NCI-H2196 treated with DMSO at 0.1 percent for 48 hours (cell line): ENCODE measurements at regions not wholly inside any gene's neighbourhood (a gene's known extent, or its start where the extent isn't known, plus 50 kb on each side); places are given as distances from the start of the nearest gene placed in this dataset.

Experiments
- DNase-seq: peaks from one replicate; lab custom pipeline; 2025; ENCODE audit not compliant: unreplicated experiment; lab: John Stamatoyannopoulos, UW

- DNase-seq, result no peak
Measured at GRCh38 chr14:22003461-22003860, 329.8 kb upstream of the OR4E1 start.

GRCh38 chr14:22002860-22003284 lies 329.3 kb upstream of the OR4E1 start:
- no peak for DNase-seq

GRCh38 chr14:21999402-21999801 lies 325.8 kb upstream of the OR4E1 start:
- DNase-seq, result no peak

DNA sequence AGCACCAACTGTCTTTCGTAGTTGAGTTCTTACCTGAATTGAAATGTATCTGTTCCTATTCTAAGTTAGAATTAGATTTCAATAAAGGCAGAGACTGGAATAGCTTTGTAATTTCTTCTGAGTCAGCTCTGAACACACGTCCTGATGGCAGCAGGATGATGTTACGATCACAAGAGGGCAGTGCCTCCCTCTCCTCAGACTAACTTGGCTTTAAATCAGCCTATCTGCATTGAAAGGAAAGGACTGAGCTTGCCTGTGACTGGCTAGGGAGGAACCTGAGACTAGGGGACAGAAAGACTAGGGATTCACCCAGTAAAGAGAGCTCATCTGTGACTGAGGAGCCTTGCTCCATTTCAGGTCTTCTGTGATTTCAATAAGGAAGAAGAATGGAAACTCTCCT lies 323.7 kb upstream of the OR4E1 start:
- no peak for DNase-seq

- DNase-seq, result no peak
Measured at GRCh38 chr14:21995332-21995731, 321.7 kb upstream of the OR4E1 start.

DNA sequence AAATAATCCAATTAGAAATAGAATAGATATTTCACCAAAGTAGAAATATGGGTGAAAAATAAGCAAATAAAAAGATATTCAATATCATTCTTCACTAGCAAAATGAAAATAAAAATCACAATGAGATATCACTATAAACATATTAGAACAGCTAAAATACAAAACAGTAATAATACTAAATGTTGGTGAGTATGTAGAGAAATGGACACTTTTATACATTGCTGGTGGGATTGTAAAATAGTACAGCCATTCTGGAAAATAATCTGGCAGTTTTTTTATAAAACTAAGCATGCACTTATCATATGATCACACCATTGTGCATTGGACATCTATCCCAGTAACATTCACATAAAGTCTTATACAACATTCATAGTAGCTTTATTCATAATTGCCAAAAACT lies 320.2 kb upstream of the OR4E1 start:
- DNase-seq, result no peak

DNA sequence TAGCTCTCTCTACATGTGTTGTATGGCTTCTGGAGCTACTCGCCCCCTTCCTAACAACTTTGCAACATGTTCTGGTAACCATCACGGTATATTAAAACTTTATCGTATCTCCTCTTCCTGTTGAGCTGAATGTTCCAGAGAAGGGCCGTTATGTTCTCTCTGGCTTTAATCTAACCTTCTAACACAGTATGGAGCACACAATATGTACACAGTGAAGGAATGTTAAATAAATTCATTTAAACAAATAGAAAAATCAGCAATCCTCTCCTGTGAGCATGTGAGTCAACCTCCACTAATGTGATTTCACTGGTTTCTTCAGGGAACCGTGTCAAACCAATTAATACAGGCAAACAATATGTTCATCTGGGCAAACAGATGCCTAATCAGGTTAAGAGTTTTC lies 319.5 kb upstream of the OR4E1 start:
- DNase-seq, result no peak

DNA sequence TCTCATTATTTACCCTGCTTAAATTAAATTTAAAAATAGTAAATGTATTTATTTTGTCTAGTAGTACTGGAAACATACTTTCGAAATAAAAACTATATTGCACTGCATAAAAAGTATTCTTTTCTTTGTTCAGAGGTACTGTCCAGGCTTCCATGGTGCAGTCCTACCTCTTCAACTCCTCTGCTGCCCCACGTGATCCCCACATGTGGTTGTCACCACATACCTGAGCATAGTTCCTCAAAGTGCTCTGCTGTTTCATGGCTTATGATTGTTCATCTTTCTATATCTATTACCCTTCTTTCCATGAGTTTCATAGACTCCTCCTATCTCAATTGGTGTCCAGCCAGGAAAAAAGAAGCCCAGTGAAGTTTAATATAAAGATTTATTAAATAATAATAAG lies 317.5 kb upstream of the OR4E1 start:
- DNase-seq, result no peak

DNA sequence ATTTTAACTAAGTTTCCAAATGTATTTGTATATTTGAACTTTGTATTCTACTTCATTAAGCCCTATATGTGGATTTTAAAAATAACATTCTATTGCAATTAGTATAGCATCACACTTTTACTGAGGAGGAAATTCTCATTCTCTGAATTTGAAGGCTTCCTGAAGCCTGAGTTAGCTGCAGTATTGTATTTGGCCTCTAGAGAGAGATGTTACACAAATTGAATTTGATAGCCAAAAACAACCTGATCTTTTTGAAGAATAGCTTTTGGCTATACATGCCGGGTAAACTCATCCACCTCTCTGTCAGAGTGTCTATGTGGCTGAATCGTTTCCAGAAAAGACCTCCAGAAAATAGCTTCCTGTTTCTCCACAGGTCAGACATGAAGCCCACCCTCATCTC lies 316.5 kb upstream of the OR4E1 start:
- DNase-seq, result no peak

GRCh38 chr14:21989090-21989489 lies 315.5 kb upstream of the OR4E1 start:
- no peak for DNase-seq

- DNase-seq, result no peak
Measured at GRCh38 chr14:21988413-21988812, 314.8 kb upstream of the OR4E1 start.

DNA sequence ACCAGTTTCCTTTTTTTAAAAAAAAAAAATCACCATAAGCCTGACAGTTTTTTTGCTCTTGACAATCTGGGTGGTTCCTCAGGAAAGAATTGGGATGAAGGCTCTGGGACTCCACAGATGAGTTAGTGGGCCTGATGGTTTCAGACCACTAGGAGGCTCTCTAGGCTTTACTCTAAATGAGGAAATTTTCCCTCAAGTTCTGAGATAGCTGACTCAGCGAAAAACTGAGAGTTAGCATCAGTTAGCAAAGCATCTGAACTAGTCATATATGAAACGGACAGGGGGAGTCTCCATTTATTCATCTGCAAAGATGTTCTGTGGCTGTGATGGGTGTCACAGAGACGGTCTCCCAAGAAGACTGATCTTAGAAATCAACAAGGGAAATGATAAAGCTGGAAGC lies 314.3 kb upstream of the OR4E1 start:
- DNase-seq, result no peak

GRCh38 chr14:21985081-21985480 lies 311.5 kb upstream of the OR4E1 start:
- DNase-seq, result no peak

DNA sequence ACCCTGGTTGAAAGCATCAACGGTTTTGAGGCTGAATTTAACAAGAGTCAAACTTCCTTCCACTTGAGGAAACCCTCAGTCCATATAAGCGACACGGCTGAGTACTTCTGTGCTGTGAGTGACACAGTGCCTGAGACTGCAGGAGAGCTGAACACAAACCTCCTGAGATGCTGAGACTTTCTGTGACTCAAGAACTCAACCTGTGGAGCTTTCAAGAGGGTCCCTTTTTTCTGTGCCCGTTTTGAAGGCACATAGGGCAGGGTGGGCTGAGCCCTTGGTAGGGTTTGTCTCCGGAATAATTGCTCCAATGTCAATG lies 305.3 kb upstream of the OR4E1 start:
- DNase-seq, result no peak

DNA sequence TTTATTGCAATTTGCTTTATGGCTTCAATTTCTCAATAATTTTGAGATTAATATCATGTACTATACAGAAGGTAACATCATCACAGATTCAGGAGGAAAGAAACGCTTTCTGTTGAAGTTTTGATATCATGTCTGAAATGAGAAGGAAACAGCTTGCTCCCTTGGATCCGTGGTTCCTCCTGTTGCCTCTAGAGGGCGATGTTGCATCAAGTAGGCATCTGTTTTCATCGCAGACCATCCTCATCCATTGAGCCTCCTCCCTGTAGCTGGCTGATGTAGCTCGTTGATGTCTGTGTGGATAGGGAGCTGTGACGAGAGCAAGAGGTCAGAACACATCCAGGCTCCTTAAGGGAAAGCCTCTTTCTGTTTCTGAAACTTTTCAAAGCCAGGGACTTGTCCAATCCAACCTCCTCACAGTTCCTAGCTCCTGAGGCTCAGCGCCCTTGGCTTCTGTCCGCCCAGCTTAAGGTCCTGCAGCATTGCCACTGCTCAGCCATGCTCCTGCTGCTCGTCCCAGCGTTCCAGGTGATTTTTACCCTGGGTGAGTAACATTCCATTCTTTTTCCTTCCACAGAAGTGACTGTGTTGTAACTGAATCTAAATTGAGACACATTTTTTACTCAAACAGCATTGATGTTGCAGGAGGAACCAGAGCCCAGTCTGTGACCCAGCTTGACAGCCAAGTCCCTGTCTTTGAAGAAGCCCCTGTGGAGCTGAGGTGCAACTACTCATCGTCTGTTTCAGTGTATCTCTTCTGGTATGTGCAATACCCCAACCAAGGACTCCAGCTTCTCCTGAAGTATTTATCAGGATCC lies 304.8 kb upstream of the OR4E1 start:
- DNase-seq, result no peak

DNA sequence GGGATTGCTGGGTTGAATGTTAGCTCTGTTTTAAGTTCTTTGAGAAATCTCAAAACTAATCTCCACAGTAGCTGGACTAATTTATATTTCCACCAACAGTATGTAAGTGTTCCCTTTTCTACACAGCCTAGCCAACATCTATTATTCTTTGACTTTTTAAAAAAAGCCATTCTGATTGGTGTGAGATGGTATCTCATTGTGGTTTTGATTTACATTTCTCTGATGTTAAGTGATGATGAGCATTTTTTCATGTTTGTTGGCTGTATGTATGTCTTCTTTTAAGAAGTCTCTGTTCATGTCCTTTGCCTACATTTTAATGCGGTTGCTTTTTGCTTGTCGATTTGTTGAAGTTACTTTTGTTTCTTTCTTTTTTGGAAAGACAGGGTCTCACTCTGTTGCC lies 301.1 kb upstream of the OR4E1 start:
- DNase-seq, result no peak

DNA sequence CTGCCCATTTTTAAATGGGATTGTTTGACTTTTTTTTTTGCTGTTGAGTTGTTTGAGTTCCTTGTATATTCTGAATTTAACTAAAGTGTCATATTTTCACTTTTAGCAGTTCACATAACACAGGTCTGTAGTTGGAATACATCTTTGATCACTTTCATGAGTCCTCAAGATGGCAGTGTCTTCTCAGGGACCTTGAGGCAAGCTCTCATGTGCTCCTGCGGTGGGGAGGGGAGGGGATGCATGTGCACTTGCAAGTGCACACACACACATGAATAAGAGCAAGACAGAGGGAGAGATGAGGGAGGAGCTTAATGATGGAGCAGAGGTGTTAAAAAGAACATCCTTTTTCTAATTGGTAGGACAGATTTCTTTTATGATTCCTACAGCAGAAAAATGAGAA lies 291.4 kb upstream of the OR4E1 start:
- DNase-seq, result no peak

- DNase-seq, result no peak
Measured at GRCh38 chr14:21964180-21964579, 290.6 kb upstream of the OR4E1 start.

- DNase-seq, result no peak
Measured at GRCh38 chr14:21960636-21961035, 287.0 kb upstream of the OR4E1 start.

DNA sequence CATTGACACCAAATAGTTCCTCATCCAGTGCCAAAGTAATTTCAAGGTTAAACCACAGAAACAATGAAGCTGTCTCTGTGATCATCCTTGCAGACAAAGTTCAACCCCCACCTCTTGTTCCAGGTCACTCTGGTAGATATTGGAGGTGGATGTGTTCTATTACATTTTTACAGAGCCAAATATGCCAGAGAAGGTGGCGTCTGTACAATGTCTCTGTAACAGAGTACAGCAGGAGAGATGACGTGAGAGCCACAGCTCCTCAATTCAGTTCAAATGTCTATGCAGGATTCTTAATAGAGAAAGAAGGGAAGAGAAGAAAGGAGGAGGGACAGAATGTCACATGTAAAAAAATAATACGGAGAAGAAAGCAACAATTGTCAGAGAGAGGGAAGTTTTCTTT lies 268.3 kb upstream of the OR4E1 start:
- no peak for DNase-seq

GRCh38 chr14:21940887-21941856 lies 267.6 kb upstream of the OR4E1 start:
- DNase-seq, result no peak

GRCh38 chr14:21939836-21940235 lies 266.2 kb upstream of the OR4E1 start:
- no peak for DNase-seq
